RWPE2 (cell line): ENCODE measurements at regions not wholly inside any gene's neighbourhood (a gene's known extent, or its start where the extent isn't known, plus 50 kb on each side); places are given as distances from the start of the nearest gene placed in this dataset.

ENCODE experiments used
- ATAC-seq: fragments of 200-7000 bp; cut with Tn5 transposase; 3 replicates; pipeline ENCODE4 v1.9.1; 2021; ENCODE audit warnings: low read depth
- DNase-seq: peaks from one replicate; pipeline ENCODE4 v3.0.0-alpha.2; 2020; ENCODE audit warnings: low spot score
- H3K27ac ChIP-seq: fragments of 450-650 bp; 2 replicates; pipeline ENCODE4 v1.5.1; 2017; ENCODE audit warnings: mild to moderate bottlenecking; ENCODE audit not compliant: poor library complexity, severe bottlenecking
- H3K27me3 ChIP-seq: fragments of 250-450 bp; sonication (Bioruptor Pico); 2 replicates; pipeline ENCODE4 v1.5.1; 2021; ENCODE audit warnings: mild to moderate bottlenecking, moderate library complexity; ENCODE audit not compliant: insufficient read depth, poor library complexity, severe bottlenecking
- H3K36me3 ChIP-seq: fragments of 250-450 bp; sonication (Bioruptor Pico); 2 replicates; pipeline ENCODE4 v1.5.1; 2020; ENCODE audit warnings: low read depth, mild to moderate bottlenecking, moderate library complexity
- H3K4me1 ChIP-seq: fragments of 250-450 bp; sonication (Bioruptor Pico); 2 replicates; pipeline ENCODE4 v1.5.1; 2021; ENCODE audit warnings: mild to moderate bottlenecking, moderate library complexity; ENCODE audit not compliant: insufficient read depth, poor library complexity, severe bottlenecking
- H3K4me3 ChIP-seq: fragments of 250-450 bp; sonication (Bioruptor Pico); 2 replicates; pipeline ENCODE4 v1.5.1; 2021; ENCODE audit warnings: mild to moderate bottlenecking, moderate library complexity; ENCODE audit not compliant: severe bottlenecking
- H3K9me3 ChIP-seq: fragments of 250-450 bp; sonication (Bioruptor Pico); 2 replicates; pipeline ENCODE4 v1.5.1; 2021; ENCODE audit warnings: mild to moderate bottlenecking, moderate library complexity; ENCODE audit not compliant: severe bottlenecking
- CTCF ChIP-seq: fragments of 450-650 bp; IDR thresholded peaks from one replicate; pipeline ENCODE4 v1.5.1; 2017; ENCODE audit warnings: mild to moderate bottlenecking, moderate library complexity; ENCODE audit not compliant: poor library complexity, severe bottlenecking

GRCh38 chr19:30608471-30608870 is 236.3 kb downstream of the ZNF536 start:
- no peak for DNase-seq

More at GRCh38 chr19:30608471-30608870, 236.3 kb downstream of the ZNF536 start:
- Histone ChIP-seq H3K9me3 (no peaks in the 10 kb centered on the region), H3K27ac (no peak overlapping the region), H3K27me3 (no peaks in the 10 kb centered on the region), H3K4me3 (no peak overlapping the region), H3K4me1 (no peaks in the 10 kb centered on the region), H3K36me3 (no peaks in the 10 kb centered on the region)
- ATAC-seq: no peak
- no peak for TF ChIP-seq CTCF
